ENCODE measurements at regions not wholly inside any gene's neighbourhood (a gene's known extent, or its start where the extent isn't known, plus 50 kb on each side); places are given as distances from the start of the nearest gene placed in this dataset.

GRCh38 chr7:48839108-48839507 is 85.2 kb upstream of the CDC14C start:
- TF ChIP-seq CTCF (IDR thresholded peaks at IDR 0.05; ENCODE audit: poor library complexity) (no peak), EZH2phosphoT487 (IDR thresholded peaks at IDR 0.05; ENCODE audit: low read depth, severe bottlenecking, unreplicated experiment) (no peak), EZH2 (IDR thresholded peaks at IDR 0.05; ENCODE audit: borderline replicate concordance) (no peak)
